ENCODE measurements at regions not wholly inside any gene's neighbourhood (a gene's known extent, or its start where the extent isn't known, plus 50 kb on each side); places are given as distances from the start of the nearest gene placed in this dataset.

- TF ChIP-seq, protein P1, sequence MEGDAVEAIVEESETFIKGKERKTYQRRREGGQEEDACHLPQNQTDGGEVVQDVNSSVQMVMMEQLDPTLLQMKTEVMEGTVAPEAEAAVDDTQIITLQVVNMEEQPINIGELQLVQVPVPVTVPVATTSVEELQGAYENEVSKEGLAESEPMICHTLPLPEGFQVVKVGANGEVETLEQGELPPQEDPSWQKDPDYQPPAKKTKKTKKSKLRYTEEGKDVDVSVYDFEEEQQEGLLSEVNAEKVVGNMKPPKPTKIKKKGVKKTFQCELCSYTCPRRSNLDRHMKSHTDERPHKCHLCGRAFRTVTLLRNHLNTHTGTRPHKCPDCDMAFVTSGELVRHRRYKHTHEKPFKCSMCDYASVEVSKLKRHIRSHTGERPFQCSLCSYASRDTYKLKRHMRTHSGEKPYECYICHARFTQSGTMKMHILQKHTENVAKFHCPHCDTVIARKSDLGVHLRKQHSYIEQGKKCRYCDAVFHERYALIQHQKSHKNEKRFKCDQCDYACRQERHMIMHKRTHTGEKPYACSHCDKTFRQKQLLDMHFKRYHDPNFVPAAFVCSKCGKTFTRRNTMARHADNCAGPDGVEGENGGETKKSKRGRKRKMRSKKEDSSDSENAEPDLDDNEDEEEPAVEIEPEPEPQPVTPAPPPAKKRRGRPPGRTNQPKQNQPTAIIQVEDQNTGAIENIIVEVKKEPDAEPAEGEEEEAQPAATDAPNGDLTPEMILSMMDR (IDR thresholded peaks at IDR 0.05), result no peak
- CTCF ChIA-PET, result no interaction called here
- Mint-ChIP-seq H3K4me3 (no peak overlapping the region), H3K36me3 (ENCODE audit: low read depth) (no peaks in the 10 kb centered on the region), H3K27me3 (no peaks in the 10 kb centered on the region), H3K27ac (no peak overlapping the region), H3K9me3 (peaks cover 3% of the 10 kb centered on the region), H3K4me1 (ENCODE audit: low read depth) (no peaks in the 10 kb centered on the region)
- POLR2A ChIA-PET, result no interaction called here
- ATAC-seq (no peak), DNase-seq (no peak)
- intact Hi-C loops (cut with micrococcal nuclease), result no loop called here
Measured at GRCh38 chr18:64488698-64489097, 339.8 kb upstream of the LINC00305 start.

GRCh38 chr18:64474773-64475172 lies 325.9 kb upstream of the LINC00305 start:
- no peaks in the 10 kb centered on the region for H3K27me3 Mint-ChIP-seq
- H3K4me3 Mint-ChIP-seq, result no peak overlapping the region
- POLR2A ChIA-PET, result no interaction called here
- CTCF ChIA-PET, result no interaction called here
- DNase-seq (no peak), ATAC-seq (no peak)
- H3K9me3 Mint-ChIP-seq, result peaks cover 4% of the 10 kb centered on the region
- intact Hi-C loops (cut with micrococcal nuclease), result no loop called here
- H3K27ac Mint-ChIP-seq, result no peak overlapping the region
- TF ChIP-seq, protein P1 (IDR thresholded peaks at IDR 0.05), result no peak
- H3K36me3 Mint-ChIP-seq (ENCODE audit: low read depth), result no peaks in the 10 kb centered on the region
- H3K4me1 Mint-ChIP-seq (ENCODE audit: low read depth), result no peaks in the 10 kb centered on the region

GRCh38 chr18:64474255-64474654 lies 325.4 kb upstream of the LINC00305 start:
- Mint-ChIP-seq H3K4me1 (ENCODE audit: low read depth) (no peaks in the 10 kb centered on the region), H3K27me3 (no peaks in the 10 kb centered on the region), H3K27ac (no peak overlapping the region), H3K36me3 (ENCODE audit: low read depth) (no peaks in the 10 kb centered on the region), H3K4me3 (no peak overlapping the region), H3K9me3 (peaks cover 5% of the 10 kb centered on the region)
- TF ChIP-seq, protein P1 (IDR thresholded peaks at IDR 0.05), result no peak
- ChIA-PET CTCF (no interaction called here), POLR2A (no interaction called here)
- DNase-seq (no peak), ATAC-seq (no peak)
- intact Hi-C loops (cut with micrococcal nuclease), result no loop called here

DNA sequence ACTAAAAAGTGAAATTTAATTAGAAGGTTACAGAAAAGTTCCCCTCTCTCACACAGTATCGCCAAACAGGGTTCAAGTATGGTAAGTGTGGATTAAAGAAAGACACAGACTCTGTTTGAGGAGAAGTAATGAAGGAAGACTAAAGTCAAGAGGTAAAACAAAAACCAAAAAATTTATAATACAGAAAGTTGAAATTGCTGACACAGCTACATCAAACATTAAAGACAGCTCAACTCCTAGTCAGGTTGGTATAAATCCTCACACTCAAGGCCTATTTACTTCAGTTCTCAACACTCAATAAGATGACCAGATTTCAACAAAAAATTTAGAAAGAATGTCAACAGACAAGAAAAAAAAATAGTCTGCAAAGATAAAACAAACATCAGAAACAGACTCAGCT lies 300.5 kb upstream of the LINC00305 start:
- Mint-ChIP-seq H3K36me3 (ENCODE audit: low read depth) (no peaks in the 10 kb centered on the region), H3K27me3 (no peaks in the 10 kb centered on the region), H3K4me3 (no peak overlapping the region), H3K9me3 (no peaks in the 10 kb centered on the region), H3K27ac (no peak overlapping the region), H3K4me1 (ENCODE audit: low read depth) (no peaks in the 10 kb centered on the region)
- ATAC-seq (no peak), DNase-seq (no peak)
- ChIA-PET CTCF (no interaction called here), POLR2A (no interaction called here)
- intact Hi-C loops (cut with micrococcal nuclease), result no loop called here
- TF ChIP-seq, protein P1 (IDR thresholded peaks at IDR 0.05), result no peak

- DNase-seq (no peak), ATAC-seq (no peak)
- H3K27ac Mint-ChIP-seq, result no peak overlapping the region
- no peaks in the 10 kb centered on the region for H3K36me3 Mint-ChIP-seq (ENCODE audit: low read depth)
- TF ChIP-seq, protein P1 (IDR thresholded peaks at IDR 0.05), result no peak
- no peak overlapping the region for H3K4me3 Mint-ChIP-seq
- no peaks in the 10 kb centered on the region for H3K4me1 Mint-ChIP-seq (ENCODE audit: low read depth)
- no peaks in the 10 kb centered on the region for H3K27me3 Mint-ChIP-seq
- intact Hi-C loops (cut with micrococcal nuclease), result no loop called here
- ChIA-PET POLR2A (no interaction called here), CTCF (no interaction called here)
- H3K9me3 Mint-ChIP-seq, result no peaks in the 10 kb centered on the region
Measured at GRCh38 chr18:64444819-64445218, 295.9 kb upstream of the LINC00305 start.
